ENCODE measurements at regions not wholly inside any gene's neighbourhood (a gene's known extent, or its start where the extent isn't known, plus 50 kb on each side); places are given as distances from the start of the nearest gene placed in this dataset.
"Not testable (repeated sequence)": the region's sequence is repeated elsewhere in the genome, so short reads cannot be mapped to it uniquely, and the experiment has no call there.

- TF ChIP-seq CTCF (tag by site-specific recombination; IDR thresholded peaks at IDR 0.05); ZNF610 (tag by site-specific recombination; IDR thresholded peaks at IDR 0.05; ENCODE audit: borderline replicate concordance); ZNF549 (tag by site-specific recombination; IDR thresholded peaks at IDR 0.05); ZNF704 (tag by site-specific recombination; IDR thresholded peaks at IDR 0.05); REST (tag by site-specific recombination; IDR thresholded peaks at IDR 0.05); YY1 (tag by site-specific recombination; IDR thresholded peaks at IDR 0.05); MYNN (tag by site-specific recombination; IDR thresholded peaks at IDR 0.05; ENCODE audit: borderline replicate concordance); ZNF707 (tag by site-specific recombination; IDR thresholded peaks at IDR 0.05); ZNF24 (tag by site-specific recombination; IDR thresholded peaks at IDR 0.05); ZNF792 (tag by site-specific recombination; IDR thresholded peaks at IDR 0.05); ZNF416 (tag by site-specific recombination; IDR thresholded peaks at IDR 0.05); ZNF624 (tag by site-specific recombination; IDR thresholded peaks at IDR 0.05); SP3 (tag by site-specific recombination; IDR thresholded peaks at IDR 0.05): not testable (repeated sequence)
Observed at GRCh38 chr6:109881953-109882490, 96.1 kb upstream of the GPR6 start.

Data from HEK293 (cell line).